ENCODE measurements at regions not wholly inside any gene's neighbourhood (a gene's known extent, or its start where the extent isn't known, plus 50 kb on each side); places are given as distances from the start of the nearest gene placed in this dataset.

DNA sequence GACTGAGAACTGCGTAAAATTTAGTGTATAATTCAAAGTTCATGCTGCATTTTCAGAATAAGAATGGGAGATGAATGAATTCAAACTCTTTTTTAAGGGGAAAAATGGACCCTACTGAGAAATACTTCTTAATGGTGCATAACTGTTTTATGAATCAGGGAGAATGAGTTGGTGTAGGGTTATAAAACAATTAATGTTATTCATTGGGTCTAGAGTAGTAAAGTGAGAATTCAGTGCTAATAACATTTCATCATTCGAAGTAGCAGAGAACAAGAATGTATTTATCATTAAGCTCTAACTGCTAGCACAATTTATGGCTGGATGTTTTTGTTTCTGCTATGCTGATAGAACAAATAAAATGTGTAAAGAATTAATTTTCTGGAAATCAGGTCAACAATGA is 310.2 kb downstream of the SLITRK5 start:
- no peak for TF ChIP-seq POLR2AphosphoS2 (conservative IDR thresholded peaks at IDR 0.05; ENCODE audit: low read length)
- TF ChIP-seq, protein P1, sequence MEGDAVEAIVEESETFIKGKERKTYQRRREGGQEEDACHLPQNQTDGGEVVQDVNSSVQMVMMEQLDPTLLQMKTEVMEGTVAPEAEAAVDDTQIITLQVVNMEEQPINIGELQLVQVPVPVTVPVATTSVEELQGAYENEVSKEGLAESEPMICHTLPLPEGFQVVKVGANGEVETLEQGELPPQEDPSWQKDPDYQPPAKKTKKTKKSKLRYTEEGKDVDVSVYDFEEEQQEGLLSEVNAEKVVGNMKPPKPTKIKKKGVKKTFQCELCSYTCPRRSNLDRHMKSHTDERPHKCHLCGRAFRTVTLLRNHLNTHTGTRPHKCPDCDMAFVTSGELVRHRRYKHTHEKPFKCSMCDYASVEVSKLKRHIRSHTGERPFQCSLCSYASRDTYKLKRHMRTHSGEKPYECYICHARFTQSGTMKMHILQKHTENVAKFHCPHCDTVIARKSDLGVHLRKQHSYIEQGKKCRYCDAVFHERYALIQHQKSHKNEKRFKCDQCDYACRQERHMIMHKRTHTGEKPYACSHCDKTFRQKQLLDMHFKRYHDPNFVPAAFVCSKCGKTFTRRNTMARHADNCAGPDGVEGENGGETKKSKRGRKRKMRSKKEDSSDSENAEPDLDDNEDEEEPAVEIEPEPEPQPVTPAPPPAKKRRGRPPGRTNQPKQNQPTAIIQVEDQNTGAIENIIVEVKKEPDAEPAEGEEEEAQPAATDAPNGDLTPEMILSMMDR (IDR thresholded peaks at IDR 0.05): no peak
- TF ChIP-seq CHD4 (IDR thresholded peaks at IDR 0.05; ENCODE audit: borderline replicate concordance): no peak
- no peak for TF ChIP-seq CEBPB (IDR thresholded peaks at IDR 0.05)
- TF ChIP-seq POLR2A (IDR thresholded peaks at IDR 0.05; ENCODE audit: low read length): no peak
- TF ChIP-seq BHLHE40 (IDR thresholded peaks at IDR 0.05; ENCODE audit: low read depth, low read length): no peak
- TF ChIP-seq, protein P2, sequence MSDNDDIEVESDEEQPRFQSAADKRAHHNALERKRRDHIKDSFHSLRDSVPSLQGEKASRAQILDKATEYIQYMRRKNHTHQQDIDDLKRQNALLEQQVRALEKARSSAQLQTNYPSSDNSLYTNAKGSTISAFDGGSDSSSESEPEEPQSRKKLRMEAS (IDR thresholded peaks at IDR 0.05): no peak
- no peak for TF ChIP-seq RFX5 (IDR thresholded peaks at IDR 0.05)
